DND-41 (cell line): ENCODE measurements at regions not wholly inside any gene's neighbourhood (a gene's known extent, or its start where the extent isn't known, plus 50 kb on each side); places are given as distances from the start of the nearest gene placed in this dataset.

Source experiments
- ATAC-seq: fragments of 200-7000 bp; cut with Tn5 transposase; 3 replicates; pipeline ENCODE4 v1.9.1; 2021; ENCODE audit warnings: low read depth; ENCODE audit not compliant: insufficient read depth
- DNase-seq: peaks from one replicate; pipeline ENCODE4 v3.0.0-alpha.2; 2020
- H2AFZ ChIP-seq: 2 replicates; pipeline ENCODE4 v1.6.0; 2012; ENCODE audit warnings: low read depth, low read length
- H3K27ac ChIP-seq: 2 replicates; pipeline ENCODE4 v1.5.1; 2012; ENCODE audit warnings: low read length, inconsistent platforms
- H3K27me3 ChIP-seq: fragments of 200-600 bp; sonication (generic); 2 replicates; pipeline ENCODE4 v1.6.0; 2012; ENCODE audit warnings: low read length, mild to moderate bottlenecking, inconsistent platforms; ENCODE audit not compliant: insufficient read depth, poor library complexity
- H3K36me3 ChIP-seq: 2 replicates; pipeline ENCODE4 v1.5.1; 2012; ENCODE audit warnings: low read length, inconsistent platforms; ENCODE audit not compliant: insufficient read depth
- H3K4me1 ChIP-seq: 2 replicates; pipeline ENCODE4 v1.5.1; 2012; ENCODE audit warnings: mild to moderate bottlenecking, low read length; ENCODE audit not compliant: insufficient read depth
- H3K4me2 ChIP-seq: 2 replicates; pipeline ENCODE4 v1.6.0; 2012; ENCODE audit warnings: mild to moderate bottlenecking, moderate library complexity, low read length, inconsistent platforms; ENCODE audit not compliant: insufficient read depth
- H3K4me3 ChIP-seq, 2 experiments: fragments of 200-600 bp in 1 of 2; shearing (Covaris generic) in 1 of 2; 2 replicates each; pipeline ENCODE4 v1.5.1; 2012 to 2016; ENCODE audit warnings: inconsistent platforms in 2 of 2, low read length in 2 of 2, mild to moderate bottlenecking in 2 of 2, low read depth in 1 of 2, moderate library complexity in 1 of 2
- H3K79me2 ChIP-seq: 2 replicates; pipeline ENCODE4 v1.6.0; 2012; ENCODE audit warnings: low read length, inconsistent platforms; ENCODE audit not compliant: insufficient read depth
- H3K9ac ChIP-seq: 2 replicates; pipeline ENCODE4 v1.6.0; 2012; ENCODE audit warnings: low read depth, mild to moderate bottlenecking, inconsistent platforms, low read length, moderate library complexity
- H3K9me3 ChIP-seq: 2 replicates; pipeline ENCODE4 v1.5.1; 2012; ENCODE audit warnings: low read length, moderate library complexity, mild to moderate bottlenecking, inconsistent platforms; ENCODE audit not compliant: insufficient read depth, severe bottlenecking
- H4K20me1 ChIP-seq: 2 replicates; pipeline ENCODE4 v1.6.0; 2012; ENCODE audit warnings: low read length; ENCODE audit not compliant: insufficient read depth
- EZH2 ChIP-seq: IDR thresholded peaks from 3 replicates; pipeline ENCODE4 v1.6.1; 2012; ENCODE audit warnings: borderline replicate concordance, low read depth, mild to moderate bottlenecking, moderate library complexity, low read length, inconsistent platforms; ENCODE audit not compliant: severe bottlenecking
- TF ChIP-seq, protein P1 (sequence below): IDR thresholded peaks from 2 replicates; pipeline ENCODE4 v1.5.1; 2012; ENCODE audit warnings: borderline replicate concordance, low read length, moderate library complexity, mild to moderate bottlenecking; ENCODE audit not compliant: poor library complexity, severe bottlenecking; ENCODE audit errors: extremely low read depth

DNA sequence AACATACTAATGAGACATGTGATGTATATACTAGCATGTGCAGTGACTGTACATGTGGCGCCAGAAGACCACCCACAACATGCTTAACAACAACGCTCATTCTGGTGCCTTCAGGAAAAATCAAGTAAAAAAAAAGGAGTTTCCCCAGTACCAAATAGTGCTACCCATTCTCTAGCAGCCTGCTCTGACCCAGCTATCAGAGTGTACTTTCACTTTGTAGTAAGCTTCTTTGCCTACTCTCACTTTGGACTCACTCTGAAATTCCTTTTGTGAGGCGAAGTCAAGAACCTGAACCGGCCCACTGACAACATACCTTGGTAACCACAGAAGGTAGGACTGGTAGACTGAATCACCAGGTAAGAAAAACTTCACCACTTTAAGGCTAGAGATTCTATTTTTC is 1100.0 kb downstream of the GRIK2 start:
- Histone ChIP-seq H3K4me1 (no peaks in the 10 kb centered on the region), H3K27me3 (no peaks in the 10 kb centered on the region), H3K79me2 (no peaks in the 10 kb centered on the region), H2AFZ (no peak overlapping the region), H3K4me3 (no peak overlapping the region), H3K27ac (no peak overlapping the region), H3K36me3 (no peaks in the 10 kb centered on the region), H3K9me3 (no peaks in the 10 kb centered on the region), H4K20me1 (no peaks in the 10 kb centered on the region), H3K4me2 (no peak overlapping the region), H3K9ac (no peak overlapping the region)
- ATAC-seq (no peak), DNase-seq (no peak)
- TF ChIP-seq, protein P1, sequence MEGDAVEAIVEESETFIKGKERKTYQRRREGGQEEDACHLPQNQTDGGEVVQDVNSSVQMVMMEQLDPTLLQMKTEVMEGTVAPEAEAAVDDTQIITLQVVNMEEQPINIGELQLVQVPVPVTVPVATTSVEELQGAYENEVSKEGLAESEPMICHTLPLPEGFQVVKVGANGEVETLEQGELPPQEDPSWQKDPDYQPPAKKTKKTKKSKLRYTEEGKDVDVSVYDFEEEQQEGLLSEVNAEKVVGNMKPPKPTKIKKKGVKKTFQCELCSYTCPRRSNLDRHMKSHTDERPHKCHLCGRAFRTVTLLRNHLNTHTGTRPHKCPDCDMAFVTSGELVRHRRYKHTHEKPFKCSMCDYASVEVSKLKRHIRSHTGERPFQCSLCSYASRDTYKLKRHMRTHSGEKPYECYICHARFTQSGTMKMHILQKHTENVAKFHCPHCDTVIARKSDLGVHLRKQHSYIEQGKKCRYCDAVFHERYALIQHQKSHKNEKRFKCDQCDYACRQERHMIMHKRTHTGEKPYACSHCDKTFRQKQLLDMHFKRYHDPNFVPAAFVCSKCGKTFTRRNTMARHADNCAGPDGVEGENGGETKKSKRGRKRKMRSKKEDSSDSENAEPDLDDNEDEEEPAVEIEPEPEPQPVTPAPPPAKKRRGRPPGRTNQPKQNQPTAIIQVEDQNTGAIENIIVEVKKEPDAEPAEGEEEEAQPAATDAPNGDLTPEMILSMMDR: no peak
- TF ChIP-seq EZH2: no peak

DNA sequence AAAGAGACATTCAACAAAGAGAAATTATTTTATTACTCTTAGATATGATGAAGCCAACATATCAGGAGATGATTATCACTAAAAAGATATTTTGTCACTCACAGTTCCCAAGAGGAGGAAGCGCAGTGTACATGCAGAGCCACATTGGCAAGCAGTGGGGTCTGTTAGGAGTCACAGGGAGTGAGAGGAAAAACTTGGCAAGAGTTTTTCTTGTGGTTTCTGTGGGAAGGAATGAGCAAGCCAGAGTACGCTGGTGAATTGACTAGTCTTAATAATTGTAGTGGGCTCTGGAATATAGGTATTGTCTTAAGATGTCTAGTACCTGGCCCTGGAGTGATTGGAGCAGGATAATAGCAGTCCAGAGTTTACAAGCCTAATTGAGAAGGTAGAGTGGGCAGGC is 1095.2 kb downstream of the GRIK2 start:
- Histone ChIP-seq H3K4me1 (no peaks in the 10 kb centered on the region), H3K27me3 (no peaks in the 10 kb centered on the region), H2AFZ (no peak overlapping the region), H3K9me3 (no peaks in the 10 kb centered on the region), H3K4me3 (no peak overlapping the region), H3K4me2 (no peak overlapping the region), H4K20me1 (no peaks in the 10 kb centered on the region), H3K27ac (no peak overlapping the region), H3K9ac (no peak overlapping the region), H3K36me3 (no peaks in the 10 kb centered on the region), H3K79me2 (no peaks in the 10 kb centered on the region)
- DNase-seq: no peak
- TF ChIP-seq, protein P1: no peak
- no peak for TF ChIP-seq EZH2
- ATAC-seq: no peak

DNA sequence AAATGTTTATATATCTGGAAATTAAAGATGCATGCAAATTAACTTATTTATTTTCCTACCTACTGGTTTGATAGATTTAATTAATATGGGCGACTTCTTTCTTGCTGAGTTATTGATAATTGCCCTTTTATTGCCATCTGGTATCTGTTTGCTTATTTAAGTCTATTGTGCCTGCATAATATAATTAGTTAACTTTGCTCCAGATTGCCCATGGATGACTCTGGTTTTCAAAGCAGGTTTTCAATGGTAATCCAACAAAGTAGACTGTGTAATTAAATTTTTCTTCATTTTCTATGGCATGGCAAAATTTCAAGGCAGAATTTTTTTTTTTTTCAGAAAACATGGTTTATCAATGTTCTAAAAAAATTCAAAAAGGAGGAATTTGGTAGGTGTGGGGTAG is 1092.0 kb downstream of the GRIK2 start:
- Histone ChIP-seq H3K36me3 (no peaks in the 10 kb centered on the region), H3K27me3 (no peaks in the 10 kb centered on the region), H3K9me3 (no peaks in the 10 kb centered on the region), H3K79me2 (no peaks in the 10 kb centered on the region), H3K4me2 (no peak overlapping the region), H3K27ac (no peak overlapping the region), H3K4me1 (no peaks in the 10 kb centered on the region), H4K20me1 (no peaks in the 10 kb centered on the region), H3K4me3 (no peak overlapping the region), H3K9ac (no peak overlapping the region), H2AFZ (no peak overlapping the region)
- no peak for TF ChIP-seq EZH2
- TF ChIP-seq, protein P1: no peak
- DNase-seq: no peak
- no peak for ATAC-seq

DNA sequence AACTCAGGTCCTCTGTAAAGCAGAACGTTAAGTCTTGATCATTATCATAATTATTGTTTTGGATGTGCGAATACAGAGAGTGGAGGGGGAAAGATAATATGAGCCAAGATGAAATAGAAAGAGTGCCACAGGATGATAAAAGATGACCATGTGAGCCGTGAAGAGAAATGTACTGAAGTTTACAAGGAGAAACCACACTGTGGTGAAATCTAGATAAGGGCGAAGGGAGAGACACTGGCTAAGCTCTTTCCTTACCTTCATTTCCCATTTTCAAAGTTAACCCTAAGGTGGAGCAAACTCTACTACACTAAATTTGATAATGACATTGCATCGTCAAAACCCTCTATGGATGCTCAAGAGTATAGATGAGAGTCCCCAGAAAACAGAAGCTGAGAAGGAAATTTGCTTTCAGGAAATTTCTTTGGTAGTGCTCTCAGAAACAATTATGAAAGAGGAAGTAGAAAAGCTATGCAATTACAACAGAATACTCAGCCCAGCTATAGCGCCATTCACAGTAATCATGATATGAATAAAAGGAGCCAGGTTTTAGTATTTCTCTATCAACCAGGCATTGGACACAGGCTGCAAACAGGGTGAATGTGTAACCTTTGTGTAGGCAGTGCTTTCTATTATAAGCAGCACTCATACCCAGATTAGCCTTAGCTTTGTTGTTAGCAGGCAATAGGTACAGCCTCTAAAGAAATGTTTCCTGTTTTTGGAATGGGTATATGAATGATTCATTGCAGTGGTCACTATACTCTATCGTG is 1080.7 kb downstream of the GRIK2 start:
- Histone ChIP-seq H2AFZ (no peak overlapping the region), H3K27me3 (no peaks in the 10 kb centered on the region), H3K9me3 (no peaks in the 10 kb centered on the region), H3K4me3 (no peak overlapping the region), H3K79me2 (no peaks in the 10 kb centered on the region), H3K36me3 (no peaks in the 10 kb centered on the region), H3K27ac (no peak overlapping the region), H3K4me1 (no peaks in the 10 kb centered on the region), H3K9ac (no peak overlapping the region), H4K20me1 (no peaks in the 10 kb centered on the region), H3K4me2 (no peak overlapping the region)
- ATAC-seq: no peak
- DNase-seq: no peak
- TF ChIP-seq EZH2: no peak
- TF ChIP-seq, protein P1: no peak
